GM23338 (cell line): ENCODE measurements at regions not wholly inside any gene's neighbourhood (a gene's known extent, or its start where the extent isn't known, plus 50 kb on each side); places are given as distances from the start of the nearest gene placed in this dataset.

Experiments
- ATAC-seq: fragments of 200-7000 bp; cut with Tn5 transposase; 3 replicates; pipeline ENCODE4 v1.9.1; 2020
- DNase-seq: peaks from one replicate; pipeline ENCODE4 v3.0.0-alpha.2; 2015; ENCODE audit warnings: low spot score
- H2AFZ ChIP-seq: fragments of 200-600 bp; sonication (generic); 2 replicates; pipeline ENCODE4 v1.8.0; 2016; ENCODE audit warnings: antibody characterized with exemption, mild to moderate bottlenecking, moderate library complexity
- H3F3A ChIP-seq: fragments of 200-600 bp; sonication (generic); replicated peaks from 2 replicates; pipeline ENCODE4 v1.8.0; 2017; ENCODE audit warnings: antibody characterized with exemption, mixed run types, low read depth
- H3K27ac ChIP-seq: fragments of 200-600 bp; sonication (generic); 2 replicates; pipeline ENCODE4 v1.6.1; 2016; ENCODE audit warnings: low read depth
- H3K27me3 ChIP-seq: fragments of 200-600 bp; sonication (generic); 2 replicates; pipeline ENCODE4 v1.8.0; 2016; ENCODE audit warnings: mild to moderate bottlenecking, mixed run types, moderate library complexity; ENCODE audit not compliant: insufficient read depth
- H3K36me3 ChIP-seq: fragments of 200-600 bp; sonication (generic); 2 replicates; pipeline ENCODE4 v1.8.0; 2016; ENCODE audit warnings: mild to moderate bottlenecking; ENCODE audit not compliant: insufficient read depth
- H3K4me1 ChIP-seq: fragments of 200-600 bp; sonication (generic); 2 replicates; pipeline ENCODE4 v1.8.0; 2016; ENCODE audit warnings: mild to moderate bottlenecking, moderate library complexity; ENCODE audit not compliant: insufficient read depth
- H3K4me2 ChIP-seq: fragments of 200-600 bp; sonication (generic); 2 replicates; pipeline ENCODE4 v1.7.1; 2017; ENCODE audit warnings: mixed run types
- H3K4me3 ChIP-seq: fragments of 200-600 bp; sonication (generic); 2 replicates; pipeline ENCODE4 v1.6.1; 2016; ENCODE audit warnings: mixed run types
- H3K79me2 ChIP-seq: fragments of 200-600 bp; sonication (generic); replicated peaks from 2 replicates; pipeline ENCODE4 v1.8.0; 2017; ENCODE audit warnings: mild to moderate bottlenecking; ENCODE audit not compliant: insufficient read depth
- H3K9me2 ChIP-seq: fragments of 200-600 bp; sonication (generic); 2 replicates; pipeline ENCODE4 v1.8.0; 2017; ENCODE audit not compliant: insufficient read depth
- H4K20me1 ChIP-seq: fragments of 200-600 bp; sonication (generic); replicated peaks from 2 replicates; pipeline ENCODE4 v1.8.0; 2017; ENCODE audit warnings: mild to moderate bottlenecking; ENCODE audit not compliant: insufficient read depth
- H3K27ac Mint-ChIP-seq: 2 replicates; pipeline ENCODE4 v1.8.0; 2020; ENCODE audit warnings: inconsistent platforms, mild to moderate bottlenecking, moderate library complexity, mixed read lengths
- H3K27me3 Mint-ChIP-seq: 3 replicates; pipeline ENCODE4 v1.8.0; 2022; ENCODE audit warnings: low read depth, mild to moderate bottlenecking, moderate library complexity, mixed read lengths, inconsistent platforms; ENCODE audit not compliant: insufficient read depth, poor library complexity
- H3K36me3 Mint-ChIP-seq: 3 replicates; pipeline ENCODE4 v1.8.0; 2021; ENCODE audit warnings: low read depth, mild to moderate bottlenecking, inconsistent platforms, moderate library complexity, mixed read lengths
- H3K4me1 Mint-ChIP-seq: 3 replicates; pipeline ENCODE4 v1.8.0; 2020; ENCODE audit warnings: mild to moderate bottlenecking, inconsistent platforms, mixed read lengths
- H3K4me3 Mint-ChIP-seq: 3 replicates; pipeline ENCODE4 v1.8.0; 2021; ENCODE audit warnings: moderate library complexity, mild to moderate bottlenecking, inconsistent platforms, mixed read lengths
- H3K9me3 Mint-ChIP-seq: 3 replicates; pipeline ENCODE4 v1.8.0; 2020; ENCODE audit warnings: moderate library complexity, mild to moderate bottlenecking, inconsistent platforms, mixed read lengths
- CREB1 ChIP-seq: fragments of 250-450 bp; sonication (Bioruptor Pico); IDR thresholded peaks from 2 replicates; pipeline ENCODE4 v1.5.0; 2020; ENCODE audit warnings: low read depth, mild to moderate bottlenecking, moderate library complexity
- CTCF ChIP-seq, 2 experiments: fragments of 200-600 bp in 1 of 2; sonication (generic) in 1 of 2; conservative IDR thresholded peaks; 2 replicates each; pipeline versions ENCODE4 v1.5.1 to v1.6.1; 2016 to 2017; ENCODE audit warnings: antibody characterized with exemption in 2 of 2, low read depth in 2 of 2, mild to moderate bottlenecking in 2 of 2, moderate library complexity in 1 of 2
- ETS1 ChIP-seq: IDR thresholded peaks from 2 replicates; pipeline ENCODE4 v1.6.1; 2016; ENCODE audit warnings: antibody characterized with exemption
- EZH2 ChIP-seq: fragments of 200-600 bp; sonication (generic); IDR thresholded peaks from one replicate; pipeline ENCODE4 v1.8.0; 2017; ENCODE audit warnings: antibody characterized with exemption, mild to moderate bottlenecking, low read depth; ENCODE audit not compliant: unreplicated experiment
- EZH2phosphoT487 ChIP-seq: fragments of 200-600 bp; sonication (generic); IDR thresholded peaks from one replicate; pipeline ENCODE4 v1.8.1; 2018; ENCODE audit warnings: antibody characterized with exemption; ENCODE audit not compliant: unreplicated experiment
- JUNB ChIP-seq: IDR thresholded peaks from one replicate; pipeline ENCODE4 v1.6.1; 2016; ENCODE audit warnings: antibody characterized with exemption; ENCODE audit not compliant: unreplicated experiment
- NANOG ChIP-seq: IDR thresholded peaks from 2 replicates; pipeline ENCODE4 v1.6.1; 2016; ENCODE audit warnings: antibody characterized with exemption, borderline replicate concordance
- POLR2AphosphoS5 ChIP-seq: IDR thresholded peaks from 2 replicates; pipeline ENCODE4 v1.6.1; 2016; ENCODE audit warnings: antibody characterized with exemption, low read depth
- REST ChIP-seq: IDR thresholded peaks from one replicate; pipeline ENCODE4 v1.6.1; 2018; ENCODE audit warnings: antibody characterized with exemption; ENCODE audit not compliant: unreplicated experiment
- STAT1 ChIP-seq: IDR thresholded peaks from one replicate; pipeline ENCODE4 v1.6.1; 2016; ENCODE audit warnings: antibody characterized with exemption; ENCODE audit not compliant: unreplicated experiment
- ZNF114 ChIP-seq: fragments of 250-450 bp; sonication (Bioruptor Pico); IDR thresholded peaks from 2 replicates; pipeline ENCODE4 v1.5.0; 2020; ENCODE audit warnings: mild to moderate bottlenecking, moderate library complexity
- ZNF331 ChIP-seq: fragments of 250-450 bp; sonication (Bioruptor Pico); IDR thresholded peaks from 2 replicates; pipeline ENCODE4 v1.5.0; 2020; ENCODE audit warnings: low read depth, mild to moderate bottlenecking, moderate library complexity
- ZNF462 ChIP-seq: fragments of 250-450 bp; sonication (Bioruptor Pico); IDR thresholded peaks from 2 replicates; pipeline ENCODE4 v1.5.0; 2020; ENCODE audit warnings: mild to moderate bottlenecking, moderate library complexity

GRCh38 chr2:67219651-67220050 is 177.5 kb upstream of the ETAA1 start:
- Mint-ChIP-seq H3K36me3 (peaks cover 13% of the 10 kb centered on the region), H3K9me3 (peaks cover 11% of the 10 kb centered on the region), H3K4me1 (peaks cover 13% of the 10 kb centered on the region), H3K27ac (no peak overlapping the region), H3K4me3 (no peak overlapping the region), H3K27me3 (peaks cover 2% of the 10 kb centered on the region)
- H3K4me1 ChIP-seq = peaks cover 8% of the 10 kb centered on the region
- no peak overlapping the region for H3K4me3 ChIP-seq
- no peak overlapping the region for H3K27ac ChIP-seq
- no peaks in the 10 kb centered on the region for H3K36me3 ChIP-seq
- ATAC-seq = no peak
- no peaks in the 10 kb centered on the region for H3K27me3 ChIP-seq
- no peak overlapping the region for H3K4me2 ChIP-seq
- no peak overlapping the region for H2AFZ ChIP-seq
- TF ChIP-seq JUNB (no peak), EZH2 (no peak), ETS1 (no peak), ZNF462 (CRISPR knock-in tag) (no peak), ZNF331 (CRISPR knock-in tag) (no peak), REST (no peak), EZH2phosphoT487 (no peak), ZNF114 (CRISPR knock-in tag) (no peak), POLR2AphosphoS5 (no peak), CREB1 (CRISPR knock-in tag) (no peak), STAT1 (no peak), NANOG (no peak), CTCF (conservative IDR thresholded peaks at IDR 0.05; ENCODE audit: low read depth in 2 of 2) (no peak)
- 0 out of 2 replicates have a peak, but pooled peaks cover 8% of the 10 kb centered on the region for H3K9me2 ChIP-seq
- 0 out of 2 replicates have a peak, but pooled peaks cover 3% of the 10 kb centered on the region for H3F3A ChIP-seq
- no peaks in the 10 kb centered on the region for H4K20me1 ChIP-seq
- no peak for DNase-seq
- H3K79me2 ChIP-seq = no peaks in the 10 kb centered on the region
